Stimulated activated CD4-positive, alpha-beta T cell treated with anti-CD3 and anti-CD28 coated beads, Interleukin-12 subunit alpha, Interleukin-12 subunit beta, amount 100 ng/mL, for 24 hours (primary cell): ENCODE measurements at regions not wholly inside any gene's neighbourhood (a gene's known extent, or its start where the extent isn't known, plus 50 kb on each side); places are given as distances from the start of the nearest gene placed in this dataset.

Experiments
- DNase-seq, 2 experiments: peaks; one replicate each; pipeline ENCODE4 v3.0.0-alpha.2; 2020; ENCODE audit warnings: low read depth in 2 of 2

DNA sequence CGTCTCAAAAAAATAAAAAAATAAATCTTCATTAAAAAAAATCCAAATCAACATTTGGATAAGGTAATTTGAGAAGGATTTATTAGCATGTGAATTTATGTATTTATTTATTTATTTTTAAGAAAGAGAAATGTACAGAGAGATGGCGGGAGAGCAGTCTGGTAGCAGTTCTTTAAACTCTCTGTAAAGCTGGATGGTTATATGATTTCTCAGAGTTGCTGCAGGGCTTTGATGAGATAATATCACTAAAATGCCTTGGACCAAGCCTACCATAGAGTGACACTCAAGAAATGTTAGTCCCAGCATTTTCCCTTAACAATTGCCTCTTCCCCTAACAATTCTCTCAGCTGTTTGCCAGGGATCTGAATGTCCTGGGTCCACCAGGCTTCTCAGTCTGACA lies 103.4 kb upstream of the LNX1 start:
- no peak for DNase-seq

DNA sequence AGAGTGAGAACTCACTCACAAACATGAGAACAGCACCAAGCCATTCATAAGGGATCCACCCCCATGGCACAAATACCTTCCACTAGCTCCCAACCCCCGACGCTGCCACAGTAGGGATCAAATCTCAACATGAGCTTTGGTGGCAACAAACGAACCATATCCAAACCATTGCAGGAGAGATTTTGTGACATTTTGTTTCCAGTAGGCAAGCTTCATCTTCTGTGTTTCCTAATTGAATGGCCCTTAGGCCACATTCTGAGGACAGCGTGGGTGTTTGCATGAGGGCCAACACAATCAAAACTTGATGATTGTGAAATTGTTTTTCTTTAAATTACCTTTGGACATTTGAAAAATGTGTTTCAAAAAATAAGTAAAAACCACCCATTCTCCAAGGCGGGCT lies 102.6 kb upstream of the LNX1 start:
- DNase-seq: no peak

DNA sequence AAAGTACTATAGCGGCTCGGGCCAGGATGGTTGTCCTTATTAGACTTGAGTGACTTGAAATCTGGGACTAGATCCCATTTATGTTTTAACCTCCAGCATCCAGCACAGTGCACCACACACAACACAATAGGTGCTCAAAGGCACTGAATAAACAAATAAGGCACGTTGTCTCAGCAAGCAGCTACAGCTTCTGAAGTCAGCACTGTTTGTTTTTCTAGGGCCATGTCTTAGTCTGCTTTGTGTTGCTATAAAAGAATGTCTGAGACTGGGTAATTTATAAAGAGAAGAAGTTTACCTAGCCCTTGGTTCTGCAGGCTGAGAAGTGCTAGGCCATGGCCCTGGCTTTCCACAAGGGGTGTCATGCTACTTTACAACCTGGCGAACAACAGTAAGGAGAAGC lies 102.1 kb upstream of the LNX1 start:
- DNase-seq: no peak

DNA sequence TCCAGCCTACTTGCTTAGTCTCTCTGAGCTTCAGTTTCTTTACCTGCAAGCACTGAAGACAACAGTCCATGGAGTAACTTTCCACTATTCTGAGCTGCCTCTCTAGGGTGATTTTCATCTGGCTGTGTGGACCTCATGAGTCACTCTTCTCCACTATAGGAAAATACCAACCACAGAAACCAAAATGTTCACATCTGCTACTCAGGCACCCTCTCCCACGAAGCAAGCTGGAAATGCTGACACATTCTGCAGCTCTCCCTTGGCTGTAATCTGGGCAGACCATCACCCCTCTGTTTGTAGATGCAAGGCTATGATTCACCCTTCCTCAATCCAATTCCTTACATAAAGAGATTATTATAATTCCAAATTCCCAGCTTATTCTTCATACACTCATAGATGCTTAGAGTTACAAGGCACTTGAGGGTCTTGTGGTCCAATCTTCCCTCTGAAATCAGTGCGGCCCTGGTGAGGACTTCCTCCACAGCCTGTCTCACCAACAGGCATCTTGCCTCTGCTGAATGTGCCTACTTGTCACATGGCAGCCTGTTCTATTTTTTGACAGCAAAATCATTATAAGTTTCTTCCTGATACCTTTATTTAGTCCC lies 97.0 kb upstream of the LNX1 start:
- DNase-seq: peak; percentile 3 to 41

DNA sequence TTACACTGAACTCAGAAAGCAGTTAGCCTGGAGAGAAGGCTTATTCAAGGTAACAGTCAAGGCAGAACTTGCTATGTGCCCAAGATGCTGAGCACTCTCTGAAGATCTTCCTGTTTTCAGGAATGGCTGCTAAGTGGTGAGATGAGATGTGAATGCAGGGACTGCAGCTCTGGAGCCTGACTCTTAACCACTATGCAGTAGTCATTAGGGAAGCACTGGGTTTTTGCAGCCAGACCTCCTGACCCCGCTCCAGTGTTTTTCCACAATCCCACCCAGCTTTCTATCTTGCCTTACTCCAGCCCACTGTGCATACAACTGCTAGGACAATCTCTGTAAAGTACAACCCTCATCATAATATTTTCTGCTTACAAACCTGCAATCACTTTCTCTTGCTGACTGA lies 95.2 kb upstream of the LNX1 start:
- DNase-seq: no peak

DNA sequence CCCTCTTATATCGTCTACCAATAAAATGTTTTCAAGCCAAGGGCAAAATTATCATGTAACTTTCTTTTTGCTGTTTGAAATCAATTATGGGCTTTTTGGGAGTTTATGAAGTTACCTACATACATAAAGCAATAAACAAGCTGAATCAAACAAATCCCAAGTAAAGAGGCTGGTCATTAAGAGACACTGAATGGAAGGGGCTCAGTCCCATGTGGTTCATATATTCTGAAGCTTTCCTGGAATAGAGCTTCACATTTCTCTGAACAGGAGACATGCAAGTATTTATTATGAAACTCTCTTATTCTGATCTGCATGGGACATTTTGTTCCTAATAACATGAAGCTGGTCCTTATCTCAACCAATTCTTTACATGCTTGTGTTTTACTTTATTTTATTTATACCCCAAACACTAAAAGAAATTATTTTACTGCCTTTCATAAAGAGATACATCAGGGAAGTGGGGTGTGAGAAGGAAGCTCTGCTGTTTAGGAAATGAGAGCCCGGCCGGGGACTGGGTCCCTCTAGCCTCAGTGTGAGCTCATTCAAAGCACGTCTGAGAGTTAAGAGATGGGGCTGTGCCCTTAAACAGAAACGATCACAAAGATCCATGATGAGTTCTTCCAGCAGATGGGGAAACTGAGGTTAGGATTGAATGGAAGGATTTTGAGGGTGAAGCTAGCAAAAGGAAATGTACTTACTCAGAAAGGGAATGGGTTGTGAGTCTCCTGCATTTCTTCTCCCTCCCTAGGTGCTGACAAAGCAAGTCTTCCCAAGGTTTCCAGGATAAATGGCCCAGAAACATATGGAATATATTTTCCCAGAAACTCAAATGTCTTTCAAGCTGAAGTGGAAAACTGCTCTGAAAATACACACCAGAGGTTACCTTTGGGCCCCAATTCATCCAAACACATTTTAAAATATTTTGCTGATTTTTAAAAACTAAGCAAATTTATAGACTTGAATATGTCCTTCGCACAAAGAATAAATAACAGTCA lies 93.1 kb upstream of the LNX1 start:
- no peak for DNase-seq

DNA sequence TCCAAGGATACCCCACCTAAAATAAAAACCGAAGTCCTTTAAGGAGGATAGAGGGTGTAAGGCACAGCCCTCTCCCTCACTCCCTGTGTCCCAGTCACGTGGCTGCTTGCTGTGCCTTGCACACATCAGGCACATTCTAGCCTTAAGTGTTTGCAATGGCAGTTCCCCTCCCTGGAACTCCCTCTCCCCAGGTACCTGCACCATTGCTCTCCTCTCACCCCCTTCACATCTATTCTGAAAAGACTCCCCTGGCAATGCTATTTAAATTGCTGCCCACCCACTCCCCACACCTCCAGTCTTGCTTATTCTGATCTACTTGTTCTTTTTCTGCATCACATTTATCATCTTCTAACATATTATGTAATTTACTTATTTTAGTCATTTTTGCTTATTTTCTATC lies 91.6 kb upstream of the LNX1 start:
- no peak for DNase-seq

DNA sequence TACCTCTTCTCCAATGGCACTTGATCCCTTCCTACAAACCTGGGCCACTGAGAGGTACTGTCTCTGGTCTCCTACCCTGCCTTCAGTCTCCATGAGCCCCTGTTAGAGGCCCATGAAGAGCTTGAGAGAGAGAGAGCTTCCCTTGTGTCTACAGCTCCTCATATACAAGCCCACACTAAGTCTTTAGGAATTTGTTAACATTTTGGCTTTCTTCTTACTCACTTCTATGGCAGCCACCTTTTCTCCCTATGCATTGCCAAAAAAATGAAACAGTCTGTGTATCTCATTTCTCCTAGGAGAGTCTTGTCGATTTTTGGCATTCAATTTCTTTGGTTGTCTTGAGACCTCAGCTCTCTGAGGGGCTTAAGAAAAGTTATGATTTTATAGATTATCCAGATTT lies 90.9 kb upstream of the LNX1 start:
- DNase-seq: no peak

DNA sequence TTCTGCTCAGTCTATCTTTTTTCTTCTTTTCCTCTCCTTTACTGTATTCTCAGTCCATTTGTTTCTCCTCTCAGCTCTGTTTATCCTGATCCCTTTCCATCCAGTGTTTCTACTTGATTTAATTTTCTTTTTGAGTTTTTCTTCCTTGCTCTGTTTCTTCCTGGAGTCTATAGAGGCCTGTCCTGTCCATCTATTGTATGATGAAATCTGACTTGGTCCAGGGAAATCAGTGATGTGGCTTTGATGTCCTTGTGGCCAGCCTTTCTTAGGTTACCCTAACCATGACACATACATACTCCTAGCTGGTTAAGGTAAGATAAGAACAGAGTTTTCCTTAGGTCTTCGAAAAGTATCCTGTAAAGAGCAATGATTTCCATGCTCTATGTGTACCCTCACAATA lies 89.3 kb upstream of the LNX1 start:
- no peak for DNase-seq

DNA sequence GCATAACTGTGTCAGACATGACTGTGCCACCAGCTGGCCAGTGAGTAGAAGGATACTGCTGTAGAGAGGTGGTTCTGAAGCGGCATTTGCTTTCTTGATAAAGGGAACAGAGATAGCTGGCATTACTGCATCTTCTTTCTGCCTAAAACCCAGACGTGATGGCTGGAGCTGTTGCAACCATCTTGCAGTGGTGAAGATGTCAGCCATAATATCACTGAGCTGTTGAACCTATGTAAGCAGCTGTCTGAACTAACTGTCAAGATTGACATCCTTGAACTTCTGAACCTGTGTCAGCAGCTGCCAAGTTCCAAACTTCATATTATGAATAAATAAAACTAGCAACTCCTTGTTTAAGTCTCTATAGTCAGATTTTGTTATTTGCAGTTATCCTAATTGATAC lies 88.9 kb upstream of the LNX1 start:
- no peak for DNase-seq

DNA sequence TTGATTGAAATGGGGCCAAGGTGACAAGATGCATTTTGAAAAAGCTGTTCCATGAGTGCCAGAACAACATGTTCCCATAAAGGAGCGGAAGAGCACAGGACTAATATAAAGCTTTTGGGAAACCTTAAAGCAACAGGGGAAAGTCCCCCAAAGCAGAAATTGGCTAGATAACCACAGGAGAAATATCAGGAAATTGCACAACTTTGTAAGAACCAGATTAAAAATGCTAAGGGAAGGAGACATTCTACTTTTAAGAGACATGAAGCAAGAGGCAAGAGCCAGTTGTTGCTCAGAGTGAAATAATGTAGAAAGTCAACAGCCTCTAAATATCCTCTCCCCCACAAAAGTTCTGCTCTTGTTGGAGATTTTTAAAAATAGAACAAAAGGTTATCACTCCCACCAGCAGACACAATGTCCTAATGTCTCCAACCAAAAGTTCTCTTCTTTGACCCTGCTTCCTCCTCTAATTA lies 85.2 kb upstream of the LNX1 start:
- DNase-seq: no peak

DNA sequence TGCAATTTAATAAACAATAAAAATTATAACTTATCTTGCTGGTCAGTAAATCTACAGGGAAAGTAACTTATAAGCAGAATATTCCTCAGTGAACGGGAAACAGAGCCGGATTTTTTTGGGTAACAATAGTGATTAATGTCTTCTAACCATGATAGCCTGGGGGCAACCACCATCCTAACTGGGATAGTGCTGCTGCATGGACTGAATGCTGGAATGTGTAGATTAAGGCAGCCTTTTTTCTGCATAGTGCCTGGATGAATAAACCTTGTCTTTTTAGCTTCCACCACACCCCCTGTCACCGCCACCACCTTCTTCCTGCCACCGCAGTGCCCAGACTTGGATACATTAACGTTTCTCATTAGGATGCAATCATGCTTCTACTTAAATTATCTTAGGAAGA lies 83.6 kb upstream of the LNX1 start:
- no peak for DNase-seq

DNA sequence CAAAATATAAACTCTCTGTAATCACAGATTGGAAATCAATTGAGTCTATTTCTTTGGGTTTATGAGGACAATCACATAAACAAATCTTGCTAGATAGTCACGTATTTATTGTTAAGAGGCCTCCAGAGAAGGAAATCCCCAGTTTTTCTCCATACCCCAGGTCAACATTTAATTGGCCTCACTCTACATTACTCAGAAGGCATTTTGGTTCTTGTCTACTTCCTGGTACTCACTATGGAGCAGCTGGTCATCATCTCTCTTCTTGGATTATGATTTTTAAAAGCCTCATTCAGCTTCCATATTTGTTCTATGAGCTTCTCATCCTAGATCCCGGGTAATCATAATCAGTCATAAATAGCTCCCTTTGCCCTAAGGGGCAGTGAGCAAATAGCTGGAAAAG lies 81.6 kb upstream of the LNX1 start:
- DNase-seq: no peak

DNA sequence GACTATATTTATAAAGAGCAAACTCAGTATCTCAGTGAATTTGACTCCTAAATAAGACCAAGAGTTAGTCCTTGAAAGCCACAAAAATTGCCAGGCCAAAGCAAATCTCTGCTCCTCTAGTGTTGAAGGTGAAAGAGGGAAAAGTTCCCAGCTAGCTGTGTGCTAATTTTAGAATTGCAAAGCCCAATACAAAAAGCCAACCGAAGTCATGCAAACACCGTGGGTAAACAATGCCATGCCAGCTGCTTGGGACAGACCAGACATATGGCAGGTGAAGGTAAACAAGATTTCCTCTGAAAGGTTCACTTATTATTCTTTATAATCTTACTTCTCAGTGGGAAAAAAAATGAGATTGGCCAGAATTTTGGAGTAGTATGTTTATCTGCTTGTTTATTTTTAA lies 80.5 kb upstream of the LNX1 start:
- DNase-seq: no peak

DNA sequence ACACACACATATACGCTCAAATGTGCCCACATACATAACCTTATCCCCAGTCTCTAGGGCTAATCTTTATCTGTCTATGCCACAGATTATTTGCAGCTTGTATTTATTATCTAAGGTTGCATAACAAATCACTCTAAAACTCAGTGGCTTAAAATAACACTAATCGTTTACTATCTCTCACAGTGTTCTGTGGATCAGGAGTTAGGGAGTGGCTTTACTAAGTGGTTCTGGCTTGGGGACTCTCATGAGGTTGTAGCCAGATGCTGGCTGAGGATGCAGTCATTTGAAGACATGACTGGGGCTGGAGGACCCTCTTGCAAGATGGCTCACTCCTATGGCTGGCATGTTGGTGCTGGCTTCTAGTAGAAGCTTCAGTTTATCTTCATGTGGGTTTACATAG lies 68.5 kb upstream of the LNX1 start:
- DNase-seq: no peak

DNA sequence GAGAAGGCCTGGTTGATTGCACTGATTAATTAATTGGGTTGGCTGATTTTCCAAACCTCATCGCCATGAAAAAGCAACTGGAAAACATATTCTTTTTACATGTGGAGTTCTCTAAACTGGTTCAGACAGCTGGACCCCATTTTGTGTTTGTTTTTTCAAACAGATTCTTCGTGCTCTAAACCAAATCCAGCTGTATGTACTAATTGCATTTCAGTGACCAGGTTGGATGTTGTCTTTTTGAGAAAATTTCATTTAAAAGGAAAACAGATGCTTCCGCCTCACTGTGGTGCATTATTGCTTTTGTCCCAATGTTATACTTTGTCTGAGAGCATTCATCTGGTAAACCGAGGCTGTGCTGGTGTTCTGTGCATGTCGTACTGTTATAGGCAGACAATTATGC lies 67.8 kb upstream of the LNX1 start:
- no peak for DNase-seq

DNA sequence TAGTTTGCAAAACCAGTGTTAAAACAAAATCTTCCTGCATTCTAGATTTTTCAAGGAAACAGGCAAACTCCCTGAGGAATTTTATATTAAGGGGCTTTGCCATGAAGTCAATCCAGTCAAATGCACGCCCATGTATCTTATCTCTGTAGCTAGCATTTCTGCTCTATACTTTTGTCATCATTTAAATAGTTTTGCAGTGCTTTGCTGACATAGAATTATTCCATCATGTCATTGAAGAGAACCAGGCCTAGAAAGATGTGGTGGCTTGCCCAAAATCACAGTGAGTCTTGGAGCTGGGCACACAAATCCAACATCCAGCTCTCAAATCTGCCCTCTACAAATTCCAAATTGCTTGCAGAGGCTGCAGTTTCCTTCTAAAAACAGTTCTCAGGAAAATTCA lies 66.7 kb upstream of the LNX1 start:
- DNase-seq: no peak

DNA sequence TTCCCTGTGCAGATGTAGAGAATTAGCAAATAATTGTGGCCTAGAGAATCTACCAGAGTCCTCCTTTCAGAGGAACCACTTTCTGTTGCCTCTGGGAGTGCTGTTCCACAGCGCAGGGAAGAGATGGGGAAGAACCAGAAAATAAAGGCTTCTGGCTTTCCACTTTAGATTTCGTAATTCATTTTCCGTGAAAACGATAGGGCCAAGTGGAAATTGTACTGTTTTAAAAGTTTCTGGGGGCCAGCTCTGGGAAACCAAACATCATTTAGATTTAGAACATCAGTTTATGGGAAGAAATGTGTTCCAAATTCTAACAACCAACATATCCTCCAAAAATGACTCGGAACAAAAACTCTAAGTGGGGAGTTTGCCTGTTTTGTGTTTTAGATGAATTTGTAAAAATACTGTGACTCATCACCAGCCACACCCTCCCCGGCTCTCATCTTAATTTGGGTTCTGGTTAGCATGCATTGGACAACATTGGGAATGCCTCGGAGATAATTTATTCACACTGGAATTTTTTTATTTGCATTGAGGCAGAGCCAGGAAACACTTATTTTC lies 65.2 kb upstream of the LNX1 start:
- no peak for DNase-seq

DNA sequence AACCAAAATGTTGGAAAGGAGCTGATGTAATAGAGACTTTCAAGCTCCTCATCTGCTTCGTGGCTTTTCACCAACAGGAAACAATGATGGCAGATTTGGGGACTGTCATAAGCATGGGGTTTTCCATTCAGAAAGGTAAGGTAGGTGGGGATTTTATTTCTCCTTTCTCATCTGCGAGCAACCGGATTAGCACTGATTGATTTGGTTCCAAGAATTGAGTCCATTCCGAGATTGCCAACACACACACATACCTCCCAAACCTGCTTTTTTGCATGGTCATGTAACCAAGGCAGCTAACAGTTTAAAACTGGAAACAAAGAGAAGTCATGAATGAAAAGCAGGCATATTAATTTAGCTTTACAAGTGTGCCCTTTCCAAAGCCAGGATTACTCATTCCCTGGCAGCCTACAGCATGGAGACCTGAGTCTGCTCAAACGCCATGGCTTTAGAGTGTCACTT lies 63.0 kb upstream of the LNX1 start:
- no peak for DNase-seq

DNA sequence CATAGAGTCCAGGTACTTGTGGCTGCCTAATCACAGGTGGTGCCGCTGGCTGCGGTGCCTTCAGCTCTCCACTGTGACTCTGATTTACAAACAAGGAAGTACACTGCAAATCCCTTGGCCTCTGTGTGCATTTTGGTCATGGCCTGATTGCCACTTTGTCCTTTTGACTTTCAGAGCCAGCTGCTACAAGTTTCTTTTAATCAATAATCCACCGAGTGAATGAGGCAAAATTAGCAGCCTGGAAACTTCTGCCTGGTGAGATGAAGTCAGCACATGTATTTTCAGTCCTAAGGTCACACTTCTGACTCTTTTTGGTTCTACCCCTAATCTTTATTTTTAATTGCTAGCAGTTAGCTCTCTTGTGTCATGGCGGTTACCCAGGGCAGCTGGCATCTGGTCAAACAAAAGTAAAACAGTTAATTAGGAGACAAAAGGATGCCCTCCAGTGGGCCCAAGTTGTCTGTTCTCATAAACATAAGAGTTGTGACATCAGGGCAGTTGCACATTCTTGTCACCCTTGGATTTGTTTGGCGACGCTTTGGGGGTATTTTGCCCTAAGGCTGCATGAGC lies 62.3 kb upstream of the LNX1 start:
- DNase-seq: no peak

DNA sequence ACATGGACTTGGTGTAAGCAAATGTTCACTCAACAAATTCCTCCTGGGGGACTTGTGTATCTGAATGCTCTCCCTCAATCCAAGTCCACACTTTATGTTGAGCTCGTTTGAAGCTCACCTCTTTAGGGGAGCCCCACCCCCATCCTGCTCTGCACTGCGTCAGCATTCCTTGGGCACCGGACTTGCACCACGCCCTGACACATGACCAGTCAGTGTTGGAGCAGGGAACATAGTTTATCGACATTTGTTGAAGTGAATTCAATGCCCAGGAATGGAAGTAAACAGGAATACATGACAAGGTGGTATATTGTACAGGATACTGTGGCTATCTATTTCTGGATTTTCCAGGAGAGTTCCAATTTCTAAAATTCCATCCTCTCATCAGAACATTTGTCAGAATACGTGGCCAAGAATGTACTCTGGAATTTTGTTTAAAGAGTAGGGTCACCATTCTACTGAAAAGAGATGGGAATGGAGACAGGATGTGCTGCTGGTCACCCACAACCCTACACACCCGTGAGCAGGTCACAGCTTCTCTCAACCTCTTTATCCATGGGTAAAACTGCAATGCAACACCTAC lies 60.0 kb upstream of the LNX1 start:
- no peak for DNase-seq

DNA sequence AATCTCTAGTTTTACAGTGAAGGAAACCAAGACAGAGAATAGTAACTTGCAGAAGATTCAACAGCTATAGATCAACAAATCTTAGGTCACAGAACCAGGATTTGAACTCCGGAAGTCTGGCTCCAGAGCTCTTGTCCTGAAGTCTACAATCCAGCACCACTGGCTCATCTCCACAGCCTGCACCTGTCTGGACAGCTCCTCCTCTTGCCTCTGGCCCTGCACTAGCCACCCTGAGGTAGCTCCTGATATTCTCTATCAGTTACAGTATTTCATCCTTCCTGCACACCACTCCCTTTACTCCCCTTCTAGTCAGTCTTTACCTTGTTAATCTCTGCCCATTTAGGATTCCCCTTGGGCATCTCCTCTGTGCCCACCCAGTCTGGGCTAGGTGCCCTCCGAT lies 58.1 kb upstream of the LNX1 start:
- no peak for DNase-seq
